WTC11 (cell line): ENCODE measurements at regions not wholly inside any gene's neighbourhood (a gene's known extent, or its start where the extent isn't known, plus 50 kb on each side); places are given as distances from the start of the nearest gene placed in this dataset.

Source experiments
- ATAC-seq: fragments of 200-7000 bp; cut with Tn5 transposase; 2 replicates; pipeline ENCODE4 v1.10.0; 2021; ENCODE audit warnings: mild to moderate bottlenecking, moderate library complexity
- CTCF ChIA-PET: fragments of 300-600 bp; sonication (Branson Sonifier 250); formaldehyde crosslinking; loops from one replicate; lab custom pipeline; 2021; ENCODE audit warnings: antibody characterized with exemption; lab: Charles Lee
- POLR2A ChIA-PET: fragments of 350-600 bp; sonication (Branson Sonifier 250); formaldehyde crosslinking; loops from one replicate; lab custom pipeline; 2021; ENCODE audit warnings: antibody characterized with exemption; lab: Charles Lee
- DNase-seq: peaks from one replicate; pipeline ENCODE4 v3.0.0; 2021; ENCODE audit warnings: low spot score
- H3K27ac Mint-ChIP-seq: 2 replicates; pipeline ENCODE4 v1.8.0; 2021; ENCODE audit warnings: mixed read lengths
- H3K27me3 Mint-ChIP-seq: 2 replicates; pipeline ENCODE4 v1.8.0; 2021; ENCODE audit warnings: low read depth, mild to moderate bottlenecking, moderate library complexity, mixed read lengths
- H3K36me3 Mint-ChIP-seq: 2 replicates; pipeline ENCODE4 v1.8.0; 2021; ENCODE audit warnings: mixed read lengths
- H3K4me1 Mint-ChIP-seq: 2 replicates; pipeline ENCODE4 v1.8.0; 2022; ENCODE audit warnings: mixed read lengths
- H3K4me3 Mint-ChIP-seq: 2 replicates; pipeline ENCODE4 v1.8.0; 2021; ENCODE audit warnings: mild to moderate bottlenecking, moderate library complexity, mixed read lengths
- H3K9me3 Mint-ChIP-seq: 2 replicates; pipeline ENCODE4 v1.8.0; 2021; ENCODE audit warnings: mixed read lengths
- CBFB ChIP-seq: sonication (generic); formaldehyde crosslinking; IDR thresholded peaks from 2 replicates; pipeline ENCODE4 v1.8.1; 2022; ENCODE audit warnings: mild to moderate bottlenecking, low read depth, missing genetic modification reagents
- ETV6 ChIP-seq: sonication (generic); formaldehyde crosslinking; IDR thresholded peaks from 2 replicates; pipeline ENCODE4 v1.8.1; 2022; ENCODE audit warnings: mild to moderate bottlenecking, missing genetic modification reagents
- JAZF1 ChIP-seq: fragments of 250-450 bp; sonication (Bioruptor Pico); IDR thresholded peaks from 2 replicates; pipeline ENCODE4 v1.9.0; 2021; ENCODE audit warnings: moderate library complexity, mild to moderate bottlenecking, inconsistent platforms
- MXD4 ChIP-seq: fragments of 250-450 bp; sonication (Bioruptor Pico); IDR thresholded peaks from 2 replicates; pipeline ENCODE4 v1.8.0; 2021; ENCODE audit warnings: mild to moderate bottlenecking, moderate library complexity, borderline replicate concordance
- MYBL2 ChIP-seq: sonication (generic); formaldehyde crosslinking; IDR thresholded peaks from 2 replicates; pipeline ENCODE4 v1.8.1; 2023; ENCODE audit warnings: mild to moderate bottlenecking, moderate library complexity, missing genetic modification reagents
- NR3C1 ChIP-seq: sonication (generic); formaldehyde crosslinking; conservative IDR thresholded peaks from 2 replicates; pipeline ENCODE4 v1.8.1; 2023; ENCODE audit warnings: low read depth, mild to moderate bottlenecking, missing genetic modification reagents
- SOX15 ChIP-seq: fragments of 250-450 bp; sonication (Bioruptor Pico); IDR thresholded peaks from 2 replicates; pipeline ENCODE4 v1.9.0; 2021; ENCODE audit warnings: mild to moderate bottlenecking
- SP1 ChIP-seq: sonication (generic); formaldehyde crosslinking; conservative IDR thresholded peaks from 2 replicates; pipeline ENCODE4 v1.8.1; 2022; ENCODE audit warnings: missing genetic modification reagents
- TCF7 ChIP-seq: sonication (generic); formaldehyde crosslinking; IDR thresholded peaks from 2 replicates; pipeline ENCODE4 v1.8.0; 2022; ENCODE audit warnings: mild to moderate bottlenecking, low read depth, missing genetic modification reagents, moderate library complexity
- ZNF232 ChIP-seq: sonication (generic); formaldehyde crosslinking; IDR thresholded peaks from 2 replicates; pipeline ENCODE4 v1.8.0; 2022; ENCODE audit warnings: mild to moderate bottlenecking, missing genetic modification reagents
- ZNF263 ChIP-seq: sonication (generic); formaldehyde crosslinking; IDR thresholded peaks from 2 replicates; pipeline ENCODE4 v1.8.1; 2022; ENCODE audit warnings: low read depth, mild to moderate bottlenecking, moderate library complexity, missing genetic modification reagents
- ZNF317 ChIP-seq: sonication (generic); formaldehyde crosslinking; IDR thresholded peaks from 2 replicates; pipeline ENCODE4 v1.8.1; 2023; ENCODE audit warnings: low read depth, mild to moderate bottlenecking, moderate library complexity, missing genetic modification reagents, borderline replicate concordance
- ZNF416 ChIP-seq: fragments of 250-450 bp; sonication (Bioruptor Pico); IDR thresholded peaks from 2 replicates; pipeline ENCODE4 v1.9.0; 2021; ENCODE audit warnings: mild to moderate bottlenecking, inconsistent platforms
- ZNF423 ChIP-seq: fragments of 250-450 bp; sonication (Bioruptor Pico); IDR thresholded peaks from 2 replicates; pipeline ENCODE4 v2.1.2; 2022; ENCODE audit warnings: mild to moderate bottlenecking, moderate library complexity
- TF ChIP-seq, protein P1 (sequence below): sonication (generic); formaldehyde crosslinking; IDR thresholded peaks from 2 replicates; pipeline ENCODE4 v1.8.1; 2023; ENCODE audit warnings: mild to moderate bottlenecking, missing genetic modification reagents, borderline replicate concordance
- TF ChIP-seq, protein P2 (sequence below): sonication (generic); formaldehyde crosslinking; conservative IDR thresholded peaks from 2 replicates; pipeline ENCODE4 v1.8.1; 2022; ENCODE audit warnings: mild to moderate bottlenecking, missing genetic modification reagents
- TF ChIP-seq, protein P3 (sequence below): fragments of 250-450 bp; sonication (Bioruptor Pico); IDR thresholded peaks from 2 replicates; pipeline ENCODE4 v1.9.0; 2021; ENCODE audit warnings: moderate library complexity, mild to moderate bottlenecking, inconsistent platforms, borderline replicate concordance
- TF ChIP-seq, protein P4 (sequence below): fragments of 250-450 bp; sonication (Bioruptor Pico); conservative IDR thresholded peaks from 2 replicates; pipeline ENCODE4 v1.9.0; 2021; ENCODE audit warnings: mild to moderate bottlenecking
- TF ChIP-seq, protein P5 (sequence below): sonication (generic); formaldehyde crosslinking; IDR thresholded peaks from 2 replicates; pipeline ENCODE4 v1.8.0; 2023; ENCODE audit warnings: mild to moderate bottlenecking, missing genetic modification reagents
- TF ChIP-seq, protein P6 (sequence below): sonication (generic); formaldehyde crosslinking; IDR thresholded peaks from 2 replicates; pipeline ENCODE4 v1.8.1; 2023; ENCODE audit warnings: mild to moderate bottlenecking, missing genetic modification reagents

DNA sequence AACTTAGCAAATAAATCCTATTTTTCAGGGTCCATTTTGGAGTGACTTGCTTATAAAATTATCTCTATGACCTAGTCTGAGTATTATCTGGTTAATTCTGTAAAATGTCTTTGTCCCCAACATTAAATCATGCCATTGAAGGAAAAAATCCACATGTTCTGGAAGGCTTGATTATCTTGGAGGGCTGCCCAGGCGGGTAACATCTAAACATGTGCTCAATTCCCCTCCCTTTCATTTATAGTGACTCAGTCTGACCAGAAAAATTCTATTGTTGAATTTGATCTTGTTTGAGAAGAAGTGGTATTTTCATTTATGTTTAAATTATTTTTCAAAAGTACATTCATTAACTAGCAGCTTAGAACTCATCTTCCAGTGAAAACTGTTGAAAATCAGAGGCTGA, 55.4 kb upstream of the SLC10A7 start:
- ChIA-PET CTCF (no interaction called here), POLR2A (no interaction called here)
- no peak for DNase-seq
- Mint-ChIP-seq H3K4me1 (no peaks in the 10 kb centered on the region), H3K27me3 (no peaks in the 10 kb centered on the region), H3K27ac (no peak overlapping the region), H3K9me3 (no peaks in the 10 kb centered on the region), H3K4me3 (no peak overlapping the region), H3K36me3 (no peaks in the 10 kb centered on the region)
- ATAC-seq: no peak
- no peak for TF ChIP-seq SP1
- TF ChIP-seq, protein P1, sequence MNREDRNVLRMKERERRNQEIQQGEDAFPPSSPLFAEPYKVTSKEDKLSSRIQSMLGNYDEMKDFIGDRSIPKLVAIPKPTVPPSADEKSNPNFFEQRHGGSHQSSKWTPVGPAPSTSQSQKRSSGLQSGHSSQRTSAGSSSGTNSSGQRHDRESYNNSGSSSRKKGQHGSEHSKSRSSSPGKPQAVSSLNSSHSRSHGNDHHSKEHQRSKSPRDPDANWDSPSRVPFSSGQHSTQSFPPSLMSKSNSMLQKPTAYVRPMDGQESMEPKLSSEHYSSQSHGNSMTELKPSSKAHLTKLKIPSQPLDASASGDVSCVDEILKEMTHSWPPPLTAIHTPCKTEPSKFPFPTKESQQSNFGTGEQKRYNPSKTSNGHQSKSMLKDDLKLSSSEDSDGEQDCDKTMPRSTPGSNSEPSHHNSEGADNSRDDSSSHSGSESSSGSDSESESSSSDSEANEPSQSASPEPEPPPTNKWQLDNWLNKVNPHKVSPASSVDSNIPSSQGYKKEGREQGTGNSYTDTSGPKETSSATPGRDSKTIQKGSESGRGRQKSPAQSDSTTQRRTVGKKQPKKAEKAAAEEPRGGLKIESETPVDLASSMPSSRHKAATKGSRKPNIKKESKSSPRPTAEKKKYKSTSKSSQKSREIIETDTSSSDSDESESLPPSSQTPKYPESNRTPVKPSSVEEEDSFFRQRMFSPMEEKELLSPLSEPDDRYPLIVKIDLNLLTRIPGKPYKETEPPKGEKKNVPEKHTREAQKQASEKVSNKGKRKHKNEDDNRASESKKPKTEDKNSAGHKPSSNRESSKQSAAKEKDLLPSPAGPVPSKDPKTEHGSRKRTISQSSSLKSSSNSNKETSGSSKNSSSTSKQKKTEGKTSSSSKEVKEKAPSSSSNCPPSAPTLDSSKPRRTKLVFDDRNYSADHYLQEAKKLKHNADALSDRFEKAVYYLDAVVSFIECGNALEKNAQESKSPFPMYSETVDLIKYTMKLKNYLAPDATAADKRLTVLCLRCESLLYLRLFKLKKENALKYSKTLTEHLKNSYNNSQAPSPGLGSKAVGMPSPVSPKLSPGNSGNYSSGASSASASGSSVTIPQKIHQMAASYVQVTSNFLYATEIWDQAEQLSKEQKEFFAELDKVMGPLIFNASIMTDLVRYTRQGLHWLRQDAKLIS (CRISPR knock-in tag): no peak
- no peak for TF ChIP-seq ZNF263
- no peak for TF ChIP-seq ZNF232 (CRISPR knock-in tag)
- TF ChIP-seq ZNF416 (CRISPR knock-in tag): no peak
- TF ChIP-seq, protein P2, sequence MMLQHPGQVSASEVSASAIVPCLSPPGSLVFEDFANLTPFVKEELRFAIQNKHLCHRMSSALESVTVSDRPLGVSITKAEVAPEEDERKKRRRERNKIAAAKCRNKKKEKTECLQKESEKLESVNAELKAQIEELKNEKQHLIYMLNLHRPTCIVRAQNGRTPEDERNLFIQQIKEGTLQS (CRISPR knock-in tag): no peak
- TF ChIP-seq MXD4: no peak
- TF ChIP-seq JAZF1 (CRISPR knock-in tag): no peak
- no peak for TF ChIP-seq MYBL2
- no peak for TF ChIP-seq ZNF423
- no peak for TF ChIP-seq TCF7 (CRISPR knock-in tag)
- TF ChIP-seq, protein P3, sequence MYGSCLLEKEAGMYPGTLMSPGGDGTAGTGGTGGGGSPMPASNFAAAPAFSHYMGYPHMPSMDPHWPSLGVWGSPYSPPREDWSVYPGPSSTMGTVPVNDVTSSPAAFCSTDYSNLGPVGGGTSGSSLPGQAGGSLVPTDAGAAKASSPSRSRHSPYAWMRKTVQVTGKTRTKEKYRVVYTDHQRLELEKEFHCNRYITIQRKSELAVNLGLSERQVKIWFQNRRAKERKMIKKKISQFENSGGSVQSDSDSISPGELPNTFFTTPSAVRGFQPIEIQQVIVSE (CRISPR knock-in tag): no peak
- no peak for TF ChIP-seq NR3C1 (CRISPR knock-in tag)
- TF ChIP-seq CBFB (CRISPR knock-in tag): no peak
- TF ChIP-seq ZNF317: no peak
- TF ChIP-seq, protein P4, sequence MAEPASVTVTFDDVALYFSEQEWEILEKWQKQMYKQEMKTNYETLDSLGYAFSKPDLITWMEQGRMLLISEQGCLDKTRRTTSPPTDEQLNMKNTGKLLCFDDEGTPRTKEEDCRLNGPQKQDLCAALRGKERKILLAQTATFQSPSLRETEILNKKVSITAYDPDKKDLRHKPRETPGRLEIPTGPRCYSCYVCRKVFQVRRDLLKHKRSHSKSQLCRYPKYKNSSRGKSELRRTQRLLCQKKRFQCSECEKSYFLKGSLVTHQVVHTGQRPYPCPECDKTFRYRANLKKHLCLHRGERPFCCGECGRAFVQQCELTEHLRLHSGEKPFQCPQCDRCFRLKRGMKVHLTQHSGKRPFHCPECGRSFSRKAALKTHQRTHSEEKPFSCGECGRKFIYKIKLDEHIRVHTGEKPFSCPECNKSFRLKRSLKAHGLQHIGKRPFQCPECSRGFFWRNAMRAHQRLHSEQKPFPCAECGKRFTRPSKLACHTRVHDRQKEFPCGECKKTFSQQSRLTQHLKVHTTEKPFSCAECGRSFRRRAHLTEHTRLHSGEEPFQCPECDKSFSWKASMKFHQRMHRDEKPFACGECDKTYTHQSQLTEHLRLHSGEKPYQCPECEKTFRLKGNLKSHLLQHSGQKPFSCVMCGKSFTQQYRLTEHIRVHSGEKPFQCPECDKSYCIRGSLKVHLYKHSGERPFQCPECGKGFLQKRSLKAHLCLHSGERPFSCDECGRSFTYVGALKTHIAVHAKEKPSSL (CRISPR knock-in tag): no peak
- TF ChIP-seq, protein P5, sequence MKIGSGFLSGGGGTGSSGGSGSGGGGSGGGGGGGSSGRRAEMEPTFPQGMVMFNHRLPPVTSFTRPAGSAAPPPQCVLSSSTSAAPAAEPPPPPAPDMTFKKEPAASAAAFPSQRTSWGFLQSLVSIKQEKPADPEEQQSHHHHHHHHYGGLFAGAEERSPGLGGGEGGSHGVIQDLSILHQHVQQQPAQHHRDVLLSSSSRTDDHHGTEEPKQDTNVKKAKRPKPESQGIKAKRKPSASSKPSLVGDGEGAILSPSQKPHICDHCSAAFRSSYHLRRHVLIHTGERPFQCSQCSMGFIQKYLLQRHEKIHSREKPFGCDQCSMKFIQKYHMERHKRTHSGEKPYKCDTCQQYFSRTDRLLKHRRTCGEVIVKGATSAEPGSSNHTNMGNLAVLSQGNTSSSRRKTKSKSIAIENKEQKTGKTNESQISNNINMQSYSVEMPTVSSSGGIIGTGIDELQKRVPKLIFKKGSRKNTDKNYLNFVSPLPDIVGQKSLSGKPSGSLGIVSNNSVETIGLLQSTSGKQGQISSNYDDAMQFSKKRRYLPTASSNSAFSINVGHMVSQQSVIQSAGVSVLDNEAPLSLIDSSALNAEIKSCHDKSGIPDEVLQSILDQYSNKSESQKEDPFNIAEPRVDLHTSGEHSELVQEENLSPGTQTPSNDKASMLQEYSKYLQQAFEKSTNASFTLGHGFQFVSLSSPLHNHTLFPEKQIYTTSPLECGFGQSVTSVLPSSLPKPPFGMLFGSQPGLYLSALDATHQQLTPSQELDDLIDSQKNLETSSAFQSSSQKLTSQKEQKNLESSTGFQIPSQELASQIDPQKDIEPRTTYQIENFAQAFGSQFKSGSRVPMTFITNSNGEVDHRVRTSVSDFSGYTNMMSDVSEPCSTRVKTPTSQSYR (CRISPR knock-in tag): no peak
- TF ChIP-seq, protein P6, sequence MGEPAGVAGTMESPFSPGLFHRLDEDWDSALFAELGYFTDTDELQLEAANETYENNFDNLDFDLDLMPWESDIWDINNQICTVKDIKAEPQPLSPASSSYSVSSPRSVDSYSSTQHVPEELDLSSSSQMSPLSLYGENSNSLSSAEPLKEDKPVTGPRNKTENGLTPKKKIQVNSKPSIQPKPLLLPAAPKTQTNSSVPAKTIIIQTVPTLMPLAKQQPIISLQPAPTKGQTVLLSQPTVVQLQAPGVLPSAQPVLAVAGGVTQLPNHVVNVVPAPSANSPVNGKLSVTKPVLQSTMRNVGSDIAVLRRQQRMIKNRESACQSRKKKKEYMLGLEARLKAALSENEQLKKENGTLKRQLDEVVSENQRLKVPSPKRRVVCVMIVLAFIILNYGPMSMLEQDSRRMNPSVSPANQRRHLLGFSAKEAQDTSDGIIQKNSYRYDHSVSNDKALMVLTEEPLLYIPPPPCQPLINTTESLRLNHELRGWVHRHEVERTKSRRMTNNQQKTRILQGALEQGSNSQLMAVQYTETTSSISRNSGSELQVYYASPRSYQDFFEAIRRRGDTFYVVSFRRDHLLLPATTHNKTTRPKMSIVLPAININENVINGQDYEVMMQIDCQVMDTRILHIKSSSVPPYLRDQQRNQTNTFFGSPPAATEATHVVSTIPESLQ (CRISPR knock-in tag): no peak
- no peak for TF ChIP-seq SOX15 (CRISPR knock-in tag)
- no peak for TF ChIP-seq ETV6 (CRISPR knock-in tag)
